GM23338 (cell line): ENCODE measurements at regions not wholly inside any gene's neighbourhood (a gene's known extent, or its start where the extent isn't known, plus 50 kb on each side); places are given as distances from the start of the nearest gene placed in this dataset.

Experiments
- CREB1 ChIP-seq: fragments of 250-450 bp; sonication (Bioruptor Pico); IDR thresholded peaks from 2 replicates; pipeline ENCODE4 v1.5.0; 2020; ENCODE audit warnings: low read depth, mild to moderate bottlenecking, moderate library complexity
- EZH2 ChIP-seq: fragments of 200-600 bp; sonication (generic); IDR thresholded peaks from one replicate; pipeline ENCODE4 v1.8.0; 2017; ENCODE audit warnings: antibody characterized with exemption, mild to moderate bottlenecking, low read depth; ENCODE audit not compliant: unreplicated experiment
- EZH2phosphoT487 ChIP-seq: fragments of 200-600 bp; sonication (generic); IDR thresholded peaks from one replicate; pipeline ENCODE4 v1.8.1; 2018; ENCODE audit warnings: antibody characterized with exemption; ENCODE audit not compliant: unreplicated experiment
- JUNB ChIP-seq: IDR thresholded peaks from one replicate; pipeline ENCODE4 v1.6.1; 2016; ENCODE audit warnings: antibody characterized with exemption; ENCODE audit not compliant: unreplicated experiment
- NANOG ChIP-seq: IDR thresholded peaks from 2 replicates; pipeline ENCODE4 v1.6.1; 2016; ENCODE audit warnings: antibody characterized with exemption, borderline replicate concordance
- POLR2AphosphoS5 ChIP-seq: IDR thresholded peaks from 2 replicates; pipeline ENCODE4 v1.6.1; 2016; ENCODE audit warnings: antibody characterized with exemption, low read depth
- STAT1 ChIP-seq: IDR thresholded peaks from one replicate; pipeline ENCODE4 v1.6.1; 2016; ENCODE audit warnings: antibody characterized with exemption; ENCODE audit not compliant: unreplicated experiment
- ZNF114 ChIP-seq: fragments of 250-450 bp; sonication (Bioruptor Pico); IDR thresholded peaks from 2 replicates; pipeline ENCODE4 v1.5.0; 2020; ENCODE audit warnings: mild to moderate bottlenecking, moderate library complexity
- ZNF331 ChIP-seq: fragments of 250-450 bp; sonication (Bioruptor Pico); IDR thresholded peaks from 2 replicates; pipeline ENCODE4 v1.5.0; 2020; ENCODE audit warnings: low read depth, mild to moderate bottlenecking, moderate library complexity
- TF ChIP-seq, protein P1 (sequence below), 2 experiments: fragments of 200-600 bp in 1 of 2; sonication (generic) in 1 of 2; conservative IDR thresholded peaks; 2 replicates each; pipeline versions ENCODE4 v1.5.1 to v1.6.1; 2016 to 2017; ENCODE audit warnings: antibody characterized with exemption in 2 of 2, low read depth in 2 of 2, mild to moderate bottlenecking in 2 of 2, moderate library complexity in 1 of 2
- TF ChIP-seq, protein P2 (sequence below): IDR thresholded peaks from one replicate; pipeline ENCODE4 v1.6.1; 2018; ENCODE audit warnings: antibody characterized with exemption; ENCODE audit not compliant: unreplicated experiment
- TF ChIP-seq, protein P3 (sequence below): fragments of 250-450 bp; sonication (Bioruptor Pico); IDR thresholded peaks from 2 replicates; pipeline ENCODE4 v1.5.0; 2020; ENCODE audit warnings: mild to moderate bottlenecking, moderate library complexity
- TF ChIP-seq, protein P4 (sequence below): IDR thresholded peaks from 2 replicates; pipeline ENCODE4 v1.6.1; 2016; ENCODE audit warnings: antibody characterized with exemption

DNA sequence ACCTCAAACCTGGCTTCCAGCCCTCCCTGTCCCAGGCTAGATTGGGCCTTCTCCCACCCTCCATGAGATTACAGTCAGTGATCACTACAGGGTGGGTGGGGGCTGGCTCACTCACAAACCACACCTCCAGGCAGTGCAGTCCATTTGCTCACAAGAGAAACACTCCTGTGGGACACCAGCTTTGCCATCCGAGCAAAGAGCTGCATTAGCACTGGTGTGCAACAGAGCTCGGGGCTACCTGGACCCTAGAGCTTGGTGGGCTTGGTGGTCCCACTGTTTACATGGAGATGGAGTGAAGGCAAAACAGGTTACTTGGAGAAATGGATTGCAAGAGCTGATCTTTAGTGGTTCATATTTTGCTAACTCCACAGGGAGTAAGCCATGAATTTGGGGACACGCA is 451.7 kb upstream of the ZMIZ1 start:
- TF ChIP-seq, protein P1, sequence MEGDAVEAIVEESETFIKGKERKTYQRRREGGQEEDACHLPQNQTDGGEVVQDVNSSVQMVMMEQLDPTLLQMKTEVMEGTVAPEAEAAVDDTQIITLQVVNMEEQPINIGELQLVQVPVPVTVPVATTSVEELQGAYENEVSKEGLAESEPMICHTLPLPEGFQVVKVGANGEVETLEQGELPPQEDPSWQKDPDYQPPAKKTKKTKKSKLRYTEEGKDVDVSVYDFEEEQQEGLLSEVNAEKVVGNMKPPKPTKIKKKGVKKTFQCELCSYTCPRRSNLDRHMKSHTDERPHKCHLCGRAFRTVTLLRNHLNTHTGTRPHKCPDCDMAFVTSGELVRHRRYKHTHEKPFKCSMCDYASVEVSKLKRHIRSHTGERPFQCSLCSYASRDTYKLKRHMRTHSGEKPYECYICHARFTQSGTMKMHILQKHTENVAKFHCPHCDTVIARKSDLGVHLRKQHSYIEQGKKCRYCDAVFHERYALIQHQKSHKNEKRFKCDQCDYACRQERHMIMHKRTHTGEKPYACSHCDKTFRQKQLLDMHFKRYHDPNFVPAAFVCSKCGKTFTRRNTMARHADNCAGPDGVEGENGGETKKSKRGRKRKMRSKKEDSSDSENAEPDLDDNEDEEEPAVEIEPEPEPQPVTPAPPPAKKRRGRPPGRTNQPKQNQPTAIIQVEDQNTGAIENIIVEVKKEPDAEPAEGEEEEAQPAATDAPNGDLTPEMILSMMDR (conservative IDR thresholded peaks at IDR 0.05; ENCODE audit: low read depth in 2 of 2) = no peak
- TF ChIP-seq JUNB (no peak), POLR2AphosphoS5 (no peak), EZH2phosphoT487 (no peak), EZH2 (no peak), ZNF331 (no peak), NANOG (no peak), CREB1 (CRISPR knock-in tag) (no peak), ZNF114 (no peak), STAT1 (no peak)
- TF ChIP-seq, protein P2, sequence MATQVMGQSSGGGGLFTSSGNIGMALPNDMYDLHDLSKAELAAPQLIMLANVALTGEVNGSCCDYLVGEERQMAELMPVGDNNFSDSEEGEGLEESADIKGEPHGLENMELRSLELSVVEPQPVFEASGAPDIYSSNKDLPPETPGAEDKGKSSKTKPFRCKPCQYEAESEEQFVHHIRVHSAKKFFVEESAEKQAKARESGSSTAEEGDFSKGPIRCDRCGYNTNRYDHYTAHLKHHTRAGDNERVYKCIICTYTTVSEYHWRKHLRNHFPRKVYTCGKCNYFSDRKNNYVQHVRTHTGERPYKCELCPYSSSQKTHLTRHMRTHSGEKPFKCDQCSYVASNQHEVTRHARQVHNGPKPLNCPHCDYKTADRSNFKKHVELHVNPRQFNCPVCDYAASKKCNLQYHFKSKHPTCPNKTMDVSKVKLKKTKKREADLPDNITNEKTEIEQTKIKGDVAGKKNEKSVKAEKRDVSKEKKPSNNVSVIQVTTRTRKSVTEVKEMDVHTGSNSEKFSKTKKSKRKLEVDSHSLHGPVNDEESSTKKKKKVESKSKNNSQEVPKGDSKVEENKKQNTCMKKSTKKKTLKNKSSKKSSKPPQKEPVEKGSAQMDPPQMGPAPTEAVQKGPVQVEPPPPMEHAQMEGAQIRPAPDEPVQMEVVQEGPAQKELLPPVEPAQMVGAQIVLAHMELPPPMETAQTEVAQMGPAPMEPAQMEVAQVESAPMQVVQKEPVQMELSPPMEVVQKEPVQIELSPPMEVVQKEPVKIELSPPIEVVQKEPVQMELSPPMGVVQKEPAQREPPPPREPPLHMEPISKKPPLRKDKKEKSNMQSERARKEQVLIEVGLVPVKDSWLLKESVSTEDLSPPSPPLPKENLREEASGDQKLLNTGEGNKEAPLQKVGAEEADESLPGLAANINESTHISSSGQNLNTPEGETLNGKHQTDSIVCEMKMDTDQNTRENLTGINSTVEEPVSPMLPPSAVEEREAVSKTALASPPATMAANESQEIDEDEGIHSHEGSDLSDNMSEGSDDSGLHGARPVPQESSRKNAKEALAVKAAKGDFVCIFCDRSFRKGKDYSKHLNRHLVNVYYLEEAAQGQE = no peak
- TF ChIP-seq, protein P3, sequence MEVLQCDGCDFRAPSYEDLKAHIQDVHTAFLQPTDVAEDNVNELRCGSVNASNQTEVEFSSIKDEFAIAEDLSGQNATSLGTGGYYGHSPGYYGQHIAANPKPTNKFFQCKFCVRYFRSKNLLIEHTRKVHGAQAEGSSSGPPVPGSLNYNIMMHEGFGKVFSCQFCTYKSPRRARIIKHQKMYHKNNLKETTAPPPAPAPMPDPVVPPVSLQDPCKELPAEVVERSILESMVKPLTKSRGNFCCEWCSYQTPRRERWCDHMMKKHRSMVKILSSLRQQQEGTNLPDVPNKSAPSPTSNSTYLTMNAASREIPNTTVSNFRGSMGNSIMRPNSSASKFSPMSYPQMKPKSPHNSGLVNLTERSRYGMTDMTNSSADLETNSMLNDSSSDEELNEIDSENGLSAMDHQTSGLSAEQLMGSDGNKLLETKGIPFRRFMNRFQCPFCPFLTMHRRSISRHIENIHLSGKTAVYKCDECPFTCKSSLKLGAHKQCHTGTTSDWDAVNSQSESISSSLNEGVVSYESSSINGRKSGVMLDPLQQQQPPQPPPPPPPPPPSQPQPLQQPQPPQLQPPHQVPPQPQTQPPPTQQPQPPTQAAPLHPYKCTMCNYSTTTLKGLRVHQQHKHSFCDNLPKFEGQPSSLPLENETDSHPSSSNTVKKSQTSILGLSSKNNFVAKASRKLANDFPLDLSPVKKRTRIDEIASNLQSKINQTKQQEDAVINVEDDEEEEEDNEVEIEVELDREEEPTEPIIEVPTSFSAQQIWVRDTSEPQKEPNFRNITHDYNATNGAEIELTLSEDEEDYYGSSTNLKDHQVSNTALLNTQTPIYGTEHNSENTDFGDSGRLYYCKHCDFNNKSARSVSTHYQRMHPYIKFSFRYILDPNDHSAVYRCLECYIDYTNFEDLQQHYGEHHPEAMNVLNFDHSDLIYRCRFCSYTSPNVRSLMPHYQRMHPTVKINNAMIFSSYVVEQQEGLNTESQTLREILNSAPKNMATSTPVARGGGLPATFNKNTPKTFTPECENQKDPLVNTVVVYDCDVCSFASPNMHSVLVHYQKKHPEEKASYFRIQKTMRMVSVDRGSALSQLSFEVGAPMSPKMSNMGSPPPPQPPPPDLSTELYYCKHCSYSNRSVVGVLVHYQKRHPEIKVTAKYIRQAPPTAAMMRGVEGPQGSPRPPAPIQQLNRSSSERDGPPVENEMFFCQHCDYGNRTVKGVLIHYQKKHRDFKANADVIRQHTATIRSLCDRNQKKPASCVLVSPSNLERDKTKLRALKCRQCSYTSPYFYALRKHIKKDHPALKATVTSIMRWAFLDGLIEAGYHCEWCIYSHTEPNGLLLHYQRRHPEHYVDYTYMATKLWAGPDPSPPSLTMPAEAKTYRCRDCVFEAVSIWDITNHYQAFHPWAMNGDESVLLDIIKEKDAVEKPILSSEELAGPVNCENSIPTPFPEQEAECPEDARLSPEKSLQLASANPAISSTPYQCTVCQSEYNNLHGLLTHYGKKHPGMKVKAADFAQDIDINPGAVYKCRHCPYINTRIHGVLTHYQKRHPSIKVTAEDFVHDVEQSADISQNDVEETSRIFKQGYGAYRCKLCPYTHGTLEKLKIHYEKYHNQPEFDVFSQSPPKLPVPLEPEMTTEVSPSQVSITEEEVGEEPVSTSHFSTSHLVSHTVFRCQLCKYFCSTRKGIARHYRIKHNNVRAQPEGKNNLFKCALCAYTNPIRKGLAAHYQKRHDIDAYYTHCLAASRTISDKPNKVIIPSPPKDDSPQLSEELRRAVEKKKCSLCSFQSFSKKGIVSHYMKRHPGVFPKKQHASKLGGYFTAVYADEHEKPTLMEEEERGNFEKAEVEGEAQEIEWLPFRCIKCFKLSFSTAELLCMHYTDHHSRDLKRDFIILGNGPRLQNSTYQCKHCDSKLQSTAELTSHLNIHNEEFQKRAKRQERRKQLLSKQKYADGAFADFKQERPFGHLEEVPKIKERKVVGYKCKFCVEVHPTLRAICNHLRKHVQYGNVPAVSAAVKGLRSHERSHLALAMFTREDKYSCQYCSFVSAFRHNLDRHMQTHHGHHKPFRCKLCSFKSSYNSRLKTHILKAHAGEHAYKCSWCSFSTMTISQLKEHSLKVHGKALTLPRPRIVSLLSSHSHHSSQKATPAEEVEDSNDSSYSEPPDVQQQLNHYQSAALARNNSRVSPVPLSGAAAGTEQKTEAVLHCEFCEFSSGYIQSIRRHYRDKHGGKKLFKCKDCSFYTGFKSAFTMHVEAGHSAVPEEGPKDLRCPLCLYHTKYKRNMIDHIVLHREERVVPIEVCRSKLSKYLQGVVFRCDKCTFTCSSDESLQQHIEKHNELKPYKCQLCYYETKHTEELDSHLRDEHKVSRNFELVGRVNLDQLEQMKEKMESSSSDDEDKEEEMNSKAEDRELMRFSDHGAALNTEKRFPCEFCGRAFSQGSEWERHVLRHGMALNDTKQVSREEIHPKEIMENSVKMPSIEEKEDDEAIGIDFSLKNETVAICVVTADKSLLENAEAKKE = no peak
- TF ChIP-seq, protein P4, sequence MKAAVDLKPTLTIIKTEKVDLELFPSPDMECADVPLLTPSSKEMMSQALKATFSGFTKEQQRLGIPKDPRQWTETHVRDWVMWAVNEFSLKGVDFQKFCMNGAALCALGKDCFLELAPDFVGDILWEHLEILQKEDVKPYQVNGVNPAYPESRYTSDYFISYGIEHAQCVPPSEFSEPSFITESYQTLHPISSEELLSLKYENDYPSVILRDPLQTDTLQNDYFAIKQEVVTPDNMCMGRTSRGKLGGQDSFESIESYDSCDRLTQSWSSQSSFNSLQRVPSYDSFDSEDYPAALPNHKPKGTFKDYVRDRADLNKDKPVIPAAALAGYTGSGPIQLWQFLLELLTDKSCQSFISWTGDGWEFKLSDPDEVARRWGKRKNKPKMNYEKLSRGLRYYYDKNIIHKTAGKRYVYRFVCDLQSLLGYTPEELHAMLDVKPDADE = no peak
